ENCODE measurements at regions not wholly inside any gene's neighbourhood (a gene's known extent, or its start where the extent isn't known, plus 50 kb on each side); places are given as distances from the start of the nearest gene placed in this dataset.
A peak's percentile ranks its signal among the peaks of the same experiment; 100 is the strongest.

GRCh38 chr12:78795934-78796445 lies 68.6 kb upstream of the SYT1 start:
- DNase-seq, result no peak

GRCh38 chr12:78797196-78797931 lies 67.2 kb upstream of the SYT1 start:
- no peak for DNase-seq

- peak; percentile 30 for DNase-seq
These were observed 64.9 kb upstream of the SYT1 start for GRCh38 chr12:78799649-78800048.

- DNase-seq, result no peak
These were observed 62.0 kb upstream of the SYT1 start for GRCh38 chr12:78802593-78802992.

- DNase-seq, result no peak
These were observed 60.3 kb upstream of the SYT1 start for GRCh38 chr12:78804262-78804661.

Measured in NCI-H2227 treated with DMSO at 0.1 percent for 48 hours (cell line).